ENCODE measurements at regions not wholly inside any gene's neighbourhood (a gene's known extent, or its start where the extent isn't known, plus 50 kb on each side); places are given as distances from the start of the nearest gene placed in this dataset.
A peak's percentile ranks its signal among the peaks of the same experiment; 100 is the strongest.
"Not testable (repeated sequence)": the region's sequence is repeated elsewhere in the genome, so short reads cannot be mapped to it uniquely, and the experiment has no call there.

GRCh38 chr10:118805146-118805545 lies 50.4 kb upstream of the CACUL1 start:
- no peak for DNase-seq (ENCODE audit: low spot score)

GRCh38 chr10:118807512-118808305 lies 52.9 kb upstream of the CACUL1 start:
- no peak for DNase-seq (ENCODE audit: low spot score)

DNA sequence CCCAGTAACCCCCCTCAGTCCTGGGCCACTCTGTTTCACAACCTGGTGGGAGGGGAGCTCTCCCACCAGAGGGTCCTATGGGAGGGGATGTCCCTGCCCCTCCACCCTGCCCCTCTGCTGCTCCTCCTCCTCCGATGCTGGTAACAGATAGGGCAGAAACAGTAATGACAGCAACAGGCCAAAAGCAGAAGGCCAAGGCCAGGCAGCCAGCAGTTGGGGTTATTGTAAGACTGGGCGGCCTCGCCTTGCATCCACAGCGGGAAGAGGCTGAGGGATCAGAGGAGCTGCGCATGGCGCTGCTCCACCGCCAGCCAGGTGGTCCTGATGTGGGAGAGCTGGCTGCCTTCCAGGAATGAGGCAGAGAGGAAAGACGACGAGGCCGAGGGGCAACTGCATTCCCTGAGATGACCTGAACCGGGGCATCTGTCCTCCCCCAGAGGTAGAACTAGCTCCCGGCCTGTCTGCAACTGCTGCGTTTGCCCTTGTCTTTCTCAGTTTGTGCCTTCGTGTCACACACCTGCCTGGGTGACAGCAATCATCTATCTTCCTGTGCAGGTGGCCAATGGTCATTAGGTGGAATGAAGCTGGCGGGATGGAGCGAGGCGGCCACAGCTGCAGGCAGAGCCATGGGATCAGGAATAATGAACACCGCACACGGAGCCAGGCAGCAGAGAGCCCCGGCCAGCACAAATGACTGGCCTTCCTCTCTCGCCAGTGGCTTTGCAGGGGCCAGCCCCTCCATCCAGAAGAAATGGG lies 54.0 kb upstream of the CACUL1 start:
- DNase-seq (ENCODE audit: low spot score), result no peak

DNA sequence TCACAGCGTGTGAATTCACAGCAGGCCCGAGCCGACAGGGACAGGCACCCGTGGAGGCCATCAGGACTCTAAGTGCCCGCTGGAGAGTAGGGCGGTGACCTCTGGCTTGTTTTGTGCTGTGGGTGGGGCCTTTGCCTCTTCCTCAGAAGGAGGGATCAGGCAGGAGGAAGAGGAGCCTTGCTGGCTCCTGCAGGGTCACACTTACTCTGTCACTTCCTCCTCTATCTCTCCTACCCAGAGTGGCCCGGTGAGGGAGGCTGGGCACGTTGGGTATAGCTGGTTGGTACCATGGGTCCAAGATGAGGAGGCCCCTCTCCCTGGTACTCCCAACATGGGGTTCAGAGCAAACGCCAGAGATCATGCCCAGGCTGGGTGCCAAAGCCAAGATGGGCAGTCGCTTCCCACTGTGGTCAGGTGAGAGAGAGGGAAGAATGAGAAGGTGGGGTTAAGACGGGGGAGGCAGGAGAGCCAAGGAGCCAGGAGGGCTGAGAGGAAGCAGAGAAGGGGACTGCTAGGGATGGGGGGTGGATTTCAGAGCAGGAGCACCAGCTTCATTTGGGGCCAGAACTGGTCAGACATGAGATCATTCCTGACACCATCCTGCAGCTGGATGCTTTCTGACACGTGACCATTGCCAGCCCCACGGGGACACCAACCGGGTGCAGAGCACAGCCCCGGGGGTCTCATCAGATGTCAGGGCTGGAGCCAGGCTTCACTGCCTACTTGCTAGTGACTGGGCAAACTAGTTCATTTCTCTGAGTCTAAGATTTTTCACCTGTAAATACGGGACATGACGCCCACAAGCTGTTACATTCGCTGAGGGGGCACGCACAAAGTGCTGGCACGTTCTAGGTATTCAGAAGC lies 54.8 kb upstream of the CACUL1 start:
- DNase-seq (ENCODE audit: low spot score), result no peak

GRCh38 chr10:118810796-118811505 lies 56.2 kb upstream of the CACUL1 start:
- no peak for DNase-seq (ENCODE audit: low spot score)

DNA sequence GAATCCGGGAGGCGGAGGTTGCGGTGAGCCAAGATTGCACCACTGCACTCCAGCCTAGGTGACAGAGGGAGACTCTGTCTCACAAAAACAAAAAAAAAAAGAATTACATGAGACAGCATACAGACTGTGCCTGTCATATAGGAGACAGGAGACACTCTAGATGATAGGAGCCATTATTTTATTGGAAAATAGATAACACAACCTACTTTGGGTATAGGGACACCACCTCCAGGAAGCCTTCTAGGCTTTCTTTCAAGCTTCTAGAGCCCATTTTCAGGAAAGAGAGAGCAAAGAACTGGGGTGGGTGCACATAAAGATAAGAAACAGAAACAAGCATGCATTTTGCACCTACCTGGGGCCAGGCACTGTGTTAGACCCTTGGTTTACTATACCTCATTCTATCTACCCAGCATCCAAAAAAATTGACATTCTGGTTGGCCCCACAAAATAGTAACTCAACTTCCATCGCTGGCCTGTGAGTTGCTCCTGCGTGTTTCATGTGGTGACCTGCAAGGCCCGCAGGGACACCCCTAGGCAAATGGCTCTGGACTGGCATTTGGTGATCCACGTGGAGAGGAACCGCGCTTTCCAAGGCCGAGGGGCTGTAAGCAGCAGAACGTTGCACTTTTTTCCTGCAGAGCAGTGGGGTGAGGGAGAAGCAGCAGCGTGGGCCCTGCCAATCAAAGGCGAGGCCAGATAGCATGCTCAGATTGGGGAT lies 57.1 kb upstream of the CACUL1 start:
- DNase-seq (ENCODE audit: low spot score), result no peak

DNA sequence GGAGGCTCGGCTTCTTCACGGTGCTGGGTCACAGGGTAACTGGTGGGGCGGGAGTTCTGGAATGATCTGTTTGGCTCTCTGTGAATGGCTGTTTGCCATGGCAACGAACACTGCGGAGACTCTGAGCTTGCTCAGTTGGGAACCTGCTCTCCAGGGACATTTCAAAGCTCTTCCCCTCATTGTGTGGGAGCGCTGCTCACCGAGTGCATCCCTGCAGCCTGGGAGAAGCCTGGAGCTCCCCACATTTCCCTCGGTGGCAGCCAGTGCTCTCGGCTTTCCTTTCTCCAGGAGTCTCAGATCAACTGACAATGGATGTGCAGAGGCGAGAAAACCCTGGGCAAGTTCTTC lies 57.6 kb upstream of the CACUL1 start:
- DNase-seq (ENCODE audit: low spot score), result no peak

DNA sequence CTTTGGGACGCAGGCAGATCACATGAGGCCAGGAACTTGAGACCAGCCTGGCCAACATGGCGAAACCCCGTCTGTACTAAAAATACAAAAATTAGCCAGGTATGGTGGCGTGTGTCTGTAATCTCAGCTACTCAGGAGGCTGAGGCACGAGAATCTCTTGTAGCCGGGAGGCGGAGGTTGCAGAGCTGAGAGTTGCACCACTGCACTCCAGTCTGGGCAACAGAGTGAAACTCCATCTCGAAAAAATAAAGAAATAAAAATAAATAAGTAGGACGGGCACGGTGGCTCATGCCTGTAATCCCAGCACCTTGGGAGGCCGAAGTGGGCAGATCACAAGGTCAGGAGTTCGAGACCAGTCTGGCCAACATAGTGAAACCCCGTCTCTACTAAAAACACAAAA lies 58.2 kb upstream of the CACUL1 start:
- not testable (repeated sequence) for DNase-seq (ENCODE audit: low spot score)

DNA sequence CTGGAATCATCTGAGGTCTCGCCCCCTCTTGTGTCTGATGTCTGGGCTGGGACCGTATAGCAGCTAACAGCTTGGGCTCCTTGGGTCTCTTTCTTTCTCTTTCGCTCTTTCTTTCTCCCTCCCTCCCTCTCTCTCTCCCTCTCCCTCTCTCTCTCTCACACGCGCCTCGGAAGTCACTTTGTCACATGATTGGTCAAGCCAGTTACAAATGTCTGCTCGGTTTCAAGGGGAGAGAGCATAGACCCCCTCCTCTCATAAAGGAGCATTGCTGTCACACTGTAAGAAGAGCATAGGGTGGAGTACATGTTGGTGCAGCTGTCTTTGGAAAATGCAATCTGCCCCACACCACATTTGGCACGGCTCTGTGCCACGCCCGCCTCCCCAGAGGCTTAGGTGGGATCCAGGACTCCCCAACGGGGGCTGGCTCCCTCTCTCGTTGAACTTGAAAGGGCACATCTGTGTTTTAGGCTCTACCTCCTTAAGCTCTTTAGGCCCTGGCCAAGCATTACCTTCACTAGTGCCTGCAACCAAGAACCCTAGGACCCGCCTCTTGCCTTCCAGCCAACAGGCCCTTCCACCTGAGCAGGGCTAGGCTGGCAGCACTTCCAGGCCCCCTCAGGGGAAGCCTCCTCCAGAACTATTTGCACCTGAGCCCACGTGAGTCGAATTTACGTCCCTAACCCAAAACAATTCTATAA lies 61.9 kb upstream of the CACUL1 start:
- no peak for DNase-seq (ENCODE audit: low spot score)

DNA sequence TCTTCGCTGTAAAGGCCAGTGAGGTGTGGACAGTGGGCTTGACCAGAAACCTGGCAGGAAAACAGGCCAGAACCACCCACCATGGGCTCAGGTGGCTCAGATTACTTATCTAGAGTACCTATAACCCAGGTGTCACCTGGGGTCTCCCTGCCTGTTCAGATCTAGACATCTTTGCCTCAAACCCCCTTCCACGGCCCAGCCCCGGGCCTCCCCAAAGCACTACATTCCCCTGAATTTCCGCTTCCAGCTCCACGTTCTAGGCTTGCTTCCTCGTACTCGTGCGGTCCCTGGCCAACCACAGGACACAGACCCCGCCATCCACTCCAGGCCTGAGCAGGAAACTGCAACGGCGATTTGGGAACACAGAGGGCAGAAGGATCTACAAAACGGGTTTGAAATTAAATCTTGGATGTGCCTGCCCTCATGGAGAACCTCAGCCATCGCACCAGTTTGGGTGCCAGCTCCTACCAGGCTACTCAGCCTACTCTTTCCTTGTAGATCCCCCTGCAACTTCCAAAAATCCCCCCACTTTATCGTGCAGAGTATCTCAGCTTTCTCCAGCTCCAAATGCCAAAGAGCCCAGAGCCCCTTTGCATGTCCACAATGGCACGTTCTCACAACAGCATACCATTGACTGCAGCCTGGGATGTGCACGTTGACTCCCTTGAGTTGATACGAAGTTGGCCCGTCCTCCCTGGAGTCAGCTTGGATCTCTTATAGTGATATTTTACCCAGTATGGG lies 62.7 kb upstream of the CACUL1 start:
- DNase-seq (ENCODE audit: low spot score), result no peak

- DNase-seq (ENCODE audit: low spot score), result no peak
Observed at GRCh38 chr10:118818621-118819221, 64.0 kb upstream of the CACUL1 start.

DNA sequence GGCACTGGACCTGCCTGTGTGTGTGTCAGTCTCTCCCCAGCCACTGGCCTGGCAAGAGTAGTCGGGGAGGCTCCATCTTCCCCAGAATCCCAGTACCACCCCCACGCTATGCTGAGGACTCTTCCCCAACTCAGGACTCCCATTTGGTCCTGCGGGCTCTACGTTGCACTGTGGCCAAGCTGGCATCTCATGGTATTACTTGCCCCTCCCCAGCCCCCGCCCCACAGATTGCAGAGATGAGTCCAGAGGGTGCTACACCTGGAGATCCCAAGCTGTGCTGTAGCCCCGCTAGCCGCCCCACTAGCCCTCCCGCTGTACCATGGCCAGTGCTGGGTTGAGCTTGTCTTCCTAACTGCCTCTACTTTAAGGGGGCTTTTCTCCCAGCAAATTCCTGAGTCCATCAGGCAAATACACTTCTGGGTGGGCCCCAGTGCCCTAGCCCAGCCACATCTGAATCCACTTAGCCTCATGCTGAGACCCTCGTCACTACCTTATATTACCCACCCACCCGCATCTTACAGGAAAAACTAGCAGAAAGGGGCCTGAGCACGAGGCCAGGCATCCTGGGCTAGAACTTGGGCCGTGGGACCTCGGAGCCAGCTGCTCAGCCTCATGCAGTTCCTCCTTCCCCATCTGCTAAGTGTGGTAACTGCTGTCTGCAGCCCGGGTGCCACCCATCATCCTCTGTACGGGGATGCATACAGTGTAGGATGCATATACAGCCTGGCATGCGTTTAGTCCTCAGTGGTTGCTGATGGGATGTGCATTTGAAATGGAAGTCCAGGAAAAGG lies 65.8 kb upstream of the CACUL1 start:
- no peak for DNase-seq (ENCODE audit: low spot score)

- no peak for DNase-seq (ENCODE audit: low spot score)
Observed at GRCh38 chr10:118823256-118823907, 68.6 kb upstream of the CACUL1 start.

GRCh38 chr10:118827053-118827452 lies 72.3 kb upstream of the CACUL1 start:
- no peak for DNase-seq (ENCODE audit: low spot score)

DNA sequence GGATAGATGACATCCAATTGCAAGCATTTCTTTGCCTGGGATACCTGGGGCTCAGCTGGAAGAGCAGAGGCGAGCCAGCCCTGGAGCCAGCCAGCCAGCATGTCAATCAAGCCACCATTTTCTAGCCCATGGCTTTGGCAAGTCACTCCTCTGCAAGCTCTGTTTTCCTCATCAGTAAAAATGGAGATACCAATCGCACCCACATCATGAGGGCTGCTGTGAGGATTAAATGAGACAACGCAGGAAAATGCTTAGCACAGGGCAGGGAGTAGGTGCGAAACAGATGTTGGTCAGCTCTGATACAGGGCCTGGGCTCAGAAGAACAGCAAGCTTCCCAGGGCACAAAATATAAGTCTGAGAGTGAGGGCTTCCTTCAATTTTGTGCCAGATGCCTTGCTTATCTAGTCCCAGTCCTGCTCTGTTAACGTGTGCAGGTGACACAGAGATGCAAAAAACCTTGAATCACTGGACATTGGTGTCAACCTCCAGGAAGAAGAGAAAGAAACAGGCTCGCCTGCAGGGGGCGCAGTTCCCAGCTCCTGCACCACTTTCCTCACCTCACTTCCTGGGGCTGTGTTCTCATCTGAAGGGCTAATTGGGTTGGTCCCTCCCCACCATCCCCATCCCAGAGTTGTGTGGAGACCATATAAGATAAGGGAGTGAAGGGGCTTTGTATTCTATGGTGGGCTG lies 72.8 kb upstream of the CACUL1 start:
- no peak for DNase-seq (ENCODE audit: low spot score)

GRCh38 chr10:118832241-118832651 lies 77.5 kb upstream of the CACUL1 start:
- DNase-seq (ENCODE audit: low spot score), result peak; percentile 76

GRCh38 chr10:118834370-118834769 lies 79.6 kb upstream of the CACUL1 start:
- DNase-seq (ENCODE audit: low spot score), result not testable (repeated sequence)

Measured in AG20443 (cell line).